ENCODE measurements at regions not wholly inside any gene's neighbourhood (a gene's known extent, or its start where the extent isn't known, plus 50 kb on each side); places are given as distances from the start of the nearest gene placed in this dataset.

DNA sequence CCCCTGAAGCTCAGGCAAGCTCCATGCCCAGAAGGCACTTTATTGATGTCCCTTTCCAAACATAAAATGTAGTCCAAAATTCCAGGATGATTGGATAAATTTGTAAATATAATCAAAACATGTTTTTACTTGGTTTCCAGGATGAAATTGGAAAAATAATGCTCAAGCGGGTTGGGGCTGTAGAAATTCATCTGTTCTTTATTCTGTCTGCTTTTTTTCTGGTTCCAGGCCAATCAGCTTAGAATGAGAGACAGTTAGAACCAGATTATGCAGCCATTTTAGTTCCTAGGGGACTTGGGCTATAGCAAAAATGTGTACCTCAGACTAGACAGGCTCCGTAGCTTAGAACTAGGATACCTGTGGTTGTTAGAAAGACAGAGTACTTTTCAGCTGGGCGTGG lies 450.8 kb downstream of the MCTP2 start:
- TF ChIP-seq, protein P1, sequence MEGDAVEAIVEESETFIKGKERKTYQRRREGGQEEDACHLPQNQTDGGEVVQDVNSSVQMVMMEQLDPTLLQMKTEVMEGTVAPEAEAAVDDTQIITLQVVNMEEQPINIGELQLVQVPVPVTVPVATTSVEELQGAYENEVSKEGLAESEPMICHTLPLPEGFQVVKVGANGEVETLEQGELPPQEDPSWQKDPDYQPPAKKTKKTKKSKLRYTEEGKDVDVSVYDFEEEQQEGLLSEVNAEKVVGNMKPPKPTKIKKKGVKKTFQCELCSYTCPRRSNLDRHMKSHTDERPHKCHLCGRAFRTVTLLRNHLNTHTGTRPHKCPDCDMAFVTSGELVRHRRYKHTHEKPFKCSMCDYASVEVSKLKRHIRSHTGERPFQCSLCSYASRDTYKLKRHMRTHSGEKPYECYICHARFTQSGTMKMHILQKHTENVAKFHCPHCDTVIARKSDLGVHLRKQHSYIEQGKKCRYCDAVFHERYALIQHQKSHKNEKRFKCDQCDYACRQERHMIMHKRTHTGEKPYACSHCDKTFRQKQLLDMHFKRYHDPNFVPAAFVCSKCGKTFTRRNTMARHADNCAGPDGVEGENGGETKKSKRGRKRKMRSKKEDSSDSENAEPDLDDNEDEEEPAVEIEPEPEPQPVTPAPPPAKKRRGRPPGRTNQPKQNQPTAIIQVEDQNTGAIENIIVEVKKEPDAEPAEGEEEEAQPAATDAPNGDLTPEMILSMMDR (IDR thresholded peaks at IDR 0.05): no peak
- no peak for TF ChIP-seq POLR2A (IDR thresholded peaks at IDR 0.05)
